Caco-2 (cell line): ENCODE measurements at regions not wholly inside any gene's neighbourhood (a gene's known extent, or its start where the extent isn't known, plus 50 kb on each side); places are given as distances from the start of the nearest gene placed in this dataset.
A peak's percentile ranks its signal among the peaks of the same experiment; 100 is the strongest.

Experiments used
- BruUV-seq: library from RNA; stranded (reverse); fragments of 400-500 nt; replicated peaks from 2 replicates; lab custom pipeline; 2021; lab: Mats Ljungman, UMichigan
- CTCF ChIA-PET: fragments of 300-600 bp; sonication (Branson Sonifier 250); formaldehyde crosslinking; loops from one replicate; lab custom pipeline; 2022; ENCODE audit warnings: antibody characterized with exemption; lab: Charles Lee
- POLR2A ChIA-PET: fragments of 300-600 bp; sonication (Branson Sonifier 250); formaldehyde crosslinking; loops from one replicate; lab custom pipeline; 2022; ENCODE audit warnings: antibody characterized with exemption; lab: Charles Lee
- DNase-seq, 2 experiments: peaks; one replicate each; pipeline versions ENCODE4 v3.0.0 to v3.0.0-alpha.2; 2020 to 2022
- H3K27me3 ChIP-seq: replicated peaks from 2 replicates; pipeline ENCODE4 v1.6.0; 2011; ENCODE audit warnings: low read length; ENCODE audit not compliant: control insufficient read depth, insufficient read depth
- H3K36me3 ChIP-seq: 2 replicates; pipeline ENCODE4 v1.5.1; 2011; ENCODE audit warnings: low read length; ENCODE audit not compliant: control insufficient read depth, insufficient read depth
- H3K4me1 ChIP-seq: fragments of 250-450 bp; sonication (Bioruptor Pico); 2 replicates; pipeline ENCODE4 v1.5.1; 2020; ENCODE audit warnings: mild to moderate bottlenecking
- H3K4me3 ChIP-seq: 2 replicates; pipeline ENCODE4 v1.5.1; 2011; ENCODE audit warnings: low read depth, mild to moderate bottlenecking, control low read depth, low read length
- H3K9me3 ChIP-seq: fragments of 250-450 bp; sonication (Bioruptor Pico); 2 replicates; pipeline ENCODE4 v1.5.1; 2020; ENCODE audit warnings: mild to moderate bottlenecking, moderate library complexity
- H3K27ac Mint-ChIP-seq: one replicate; pipeline ENCODE4 v1.8.0; 2022; ENCODE audit warnings: mixed read lengths; ENCODE audit not compliant: unreplicated experiment
- H3K27me3 Mint-ChIP-seq: one replicate; pipeline ENCODE4 v1.8.0; 2022; ENCODE audit warnings: mixed read lengths; ENCODE audit not compliant: insufficient read depth, unreplicated experiment
- H3K36me3 Mint-ChIP-seq: one replicate; pipeline ENCODE4 v1.8.0; 2022; ENCODE audit warnings: mild to moderate bottlenecking, mixed read lengths; ENCODE audit not compliant: insufficient read depth, unreplicated experiment
- H3K4me1 Mint-ChIP-seq: one replicate; pipeline ENCODE4 v1.8.0; 2022; ENCODE audit warnings: low read depth, mixed read lengths; ENCODE audit not compliant: unreplicated experiment
- H3K4me3 Mint-ChIP-seq: one replicate; pipeline ENCODE4 v1.8.0; 2022; ENCODE audit warnings: mild to moderate bottlenecking, moderate library complexity, mixed read lengths; ENCODE audit not compliant: unreplicated experiment
- H3K9me3 Mint-ChIP-seq: one replicate; pipeline ENCODE4 v1.8.0; 2022; ENCODE audit warnings: mixed read lengths; ENCODE audit not compliant: unreplicated experiment
- intact Hi-C: fragments of 100-400 bp; cut with micrococcal nuclease; formaldehyde crosslinking; loops from one replicate; pipeline ENCODE4 v1.10.0; 2022; ENCODE audit not compliant: unreplicated experiment
- TF ChIP-seq, protein P1 (sequence below), 2 experiments: fragments of 200-600 bp in 1 of 2; IDR thresholded peaks; 1 replicate in 1 of 2; 2 replicates in 1 of 2; pipeline versions ENCODE4 v1.5.1 to v1.8.0; 2011 to 2022; ENCODE audit warnings: antibody characterized with exemption in 1 of 2, control low read depth in 1 of 2, inconsistent platforms in 1 of 2, low read depth in 1 of 2, low read length in 1 of 2, mild to moderate bottlenecking in 1 of 2, moderate library complexity in 1 of 2; ENCODE audit not compliant: insufficient read depth in 1 of 2, severe bottlenecking in 1 of 2, unreplicated experiment in 1 of 2

DNA sequence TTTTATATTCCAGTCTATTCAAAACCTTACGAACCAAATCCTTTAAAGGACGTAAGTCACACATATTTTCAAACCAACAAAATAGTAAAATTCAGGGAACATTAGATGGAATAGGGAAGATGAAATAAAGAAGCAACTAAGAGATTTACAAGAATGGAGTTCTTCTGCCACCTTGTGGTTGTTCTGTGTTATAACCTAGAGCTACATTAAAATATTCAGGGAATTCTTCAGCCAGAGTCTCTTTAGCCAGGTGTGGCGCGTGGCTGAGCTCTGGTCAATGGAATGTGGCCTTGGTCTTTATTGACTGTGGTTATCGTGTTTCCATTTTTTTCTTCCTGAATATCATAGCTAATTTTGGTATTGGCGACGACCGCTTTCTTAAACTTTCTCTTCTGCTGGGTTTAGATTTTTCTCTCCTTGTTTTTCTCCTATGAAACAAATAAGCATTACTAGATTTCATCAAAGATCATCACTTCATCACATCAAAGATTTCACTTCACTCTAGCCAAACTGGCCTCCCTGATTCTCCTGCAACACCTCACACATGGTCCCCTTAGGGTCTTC, 221.3 kb downstream of the MRPL39 start:
- Histone ChIP-seq H3K36me3 (no peaks in the 10 kb centered on the region), H3K4me3 (no peak overlapping the region), H3K27me3 (no peaks in the 10 kb centered on the region), H3K4me1 (no peaks in the 10 kb centered on the region), H3K9me3 (no peaks in the 10 kb centered on the region)
- DNase-seq = peak; percentile 54 to 64
- intact Hi-C loops = loop anchor here (1.0 to 10.0 kb wide), 4 partner anchors 36 to 490 kb away; no protein-coding TSS in a partner anchor
- ChIA-PET POLR2A (interaction anchor here (0.5 kb wide), 1 partner anchor 577 kb away, joined by 3 read pairs; no protein-coding TSS in a partner anchor), CTCF (interaction anchor here (0.6 to 1.1 kb wide), 5 partner anchors 12 to 490 kb away, joined by 3 to 25 read pairs (median 4); no protein-coding TSS in a partner anchor)
- Mint-ChIP-seq H3K36me3 (no peaks in the 10 kb centered on the region), H3K27me3 (peaks cover 5% of the 10 kb centered on the region), H3K4me1 (peaks cover 7% of the 10 kb centered on the region), H3K27ac (no peak overlapping the region), H3K9me3 (no peaks in the 10 kb centered on the region), H3K4me3 (no peak overlapping the region)
- BruUV-seq = no TSS peak
- TF ChIP-seq, protein P1, sequence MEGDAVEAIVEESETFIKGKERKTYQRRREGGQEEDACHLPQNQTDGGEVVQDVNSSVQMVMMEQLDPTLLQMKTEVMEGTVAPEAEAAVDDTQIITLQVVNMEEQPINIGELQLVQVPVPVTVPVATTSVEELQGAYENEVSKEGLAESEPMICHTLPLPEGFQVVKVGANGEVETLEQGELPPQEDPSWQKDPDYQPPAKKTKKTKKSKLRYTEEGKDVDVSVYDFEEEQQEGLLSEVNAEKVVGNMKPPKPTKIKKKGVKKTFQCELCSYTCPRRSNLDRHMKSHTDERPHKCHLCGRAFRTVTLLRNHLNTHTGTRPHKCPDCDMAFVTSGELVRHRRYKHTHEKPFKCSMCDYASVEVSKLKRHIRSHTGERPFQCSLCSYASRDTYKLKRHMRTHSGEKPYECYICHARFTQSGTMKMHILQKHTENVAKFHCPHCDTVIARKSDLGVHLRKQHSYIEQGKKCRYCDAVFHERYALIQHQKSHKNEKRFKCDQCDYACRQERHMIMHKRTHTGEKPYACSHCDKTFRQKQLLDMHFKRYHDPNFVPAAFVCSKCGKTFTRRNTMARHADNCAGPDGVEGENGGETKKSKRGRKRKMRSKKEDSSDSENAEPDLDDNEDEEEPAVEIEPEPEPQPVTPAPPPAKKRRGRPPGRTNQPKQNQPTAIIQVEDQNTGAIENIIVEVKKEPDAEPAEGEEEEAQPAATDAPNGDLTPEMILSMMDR (IDR thresholded peaks at IDR 0.05; ENCODE audit: insufficient read depth in 1 of 2, low read depth in 1 of 2, low read length in 1 of 2, severe bottlenecking in 1 of 2, unreplicated experiment in 1 of 2) = peak; percentile 42 to 73

DNA sequence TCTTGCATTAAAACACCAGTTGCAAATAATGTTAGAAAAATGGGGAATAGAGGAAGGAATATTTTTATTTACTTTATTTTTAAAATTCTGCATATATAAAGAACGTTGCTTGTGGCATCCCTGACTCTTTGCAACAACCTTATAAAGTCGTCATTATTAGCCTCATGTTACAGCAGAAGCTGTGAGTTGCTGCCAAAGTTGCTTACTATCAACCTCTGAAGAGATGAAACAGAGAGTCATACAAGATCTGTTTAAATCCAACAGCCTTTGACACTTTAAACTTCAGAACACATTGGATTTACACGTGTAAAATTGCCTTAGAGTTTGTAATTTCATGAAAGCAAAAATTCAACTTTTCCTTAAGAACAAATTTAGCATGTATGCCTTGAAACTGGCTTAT, 221.9 kb downstream of the MRPL39 start:
- Histone ChIP-seq H3K4me3 (no peak overlapping the region), H3K27me3 (no peaks in the 10 kb centered on the region), H3K9me3 (no peaks in the 10 kb centered on the region), H3K4me1 (no peaks in the 10 kb centered on the region), H3K36me3 (no peaks in the 10 kb centered on the region)
- ChIA-PET POLR2A (no interaction called here), CTCF (interaction anchor here (1.0 to 1.1 kb wide), 3 partner anchors 11 to 102 kb away, joined by 3 to 25 read pairs (median 3); no protein-coding TSS in a partner anchor)
- no peak overlapping the region for H3K27ac Mint-ChIP-seq
- DNase-seq = no peak
- intact Hi-C loops = loop anchor here (10.0 kb wide), 1 partner anchor 341 kb away; no protein-coding TSS in a partner anchor
- H3K27me3 Mint-ChIP-seq = peaks cover 5% of the 10 kb centered on the region
- no TSS peak for BruUV-seq
- TF ChIP-seq, protein P1 (IDR thresholded peaks at IDR 0.05; ENCODE audit: insufficient read depth in 1 of 2, low read depth in 1 of 2, low read length in 1 of 2, severe bottlenecking in 1 of 2, unreplicated experiment in 1 of 2) = no peak
- H3K4me3 Mint-ChIP-seq = no peak overlapping the region
- no peaks in the 10 kb centered on the region for H3K36me3 Mint-ChIP-seq
- H3K4me1 Mint-ChIP-seq = peaks cover 7% of the 10 kb centered on the region
- H3K9me3 Mint-ChIP-seq = no peaks in the 10 kb centered on the region

DNA sequence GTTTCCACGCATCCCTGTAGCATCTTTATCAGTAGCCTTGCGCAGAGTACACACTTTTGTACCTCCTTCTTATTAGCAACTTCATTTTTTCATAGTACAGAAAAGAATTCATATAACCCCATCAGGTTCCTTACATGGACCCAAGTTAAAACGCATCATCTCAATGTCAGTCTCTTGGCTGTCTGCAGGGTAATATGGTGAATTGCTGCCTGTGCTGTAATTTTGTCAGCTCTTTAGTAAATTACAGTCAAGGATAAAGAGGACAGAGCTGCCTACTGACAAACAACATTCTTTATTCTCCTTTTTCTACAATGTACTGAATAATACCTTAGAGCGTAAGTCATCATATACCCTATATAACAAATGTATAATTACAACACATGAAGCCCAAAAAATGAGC, 222.5 kb downstream of the MRPL39 start:
- no TSS peak for BruUV-seq
- H3K36me3 Mint-ChIP-seq = no peaks in the 10 kb centered on the region
- no peak overlapping the region for H3K4me3 ChIP-seq
- DNase-seq = no peak
- no peaks in the 10 kb centered on the region for H3K27me3 ChIP-seq
- H3K9me3 Mint-ChIP-seq = no peaks in the 10 kb centered on the region
- H3K4me1 ChIP-seq = no peaks in the 10 kb centered on the region
- no peaks in the 10 kb centered on the region for H3K36me3 ChIP-seq
- H3K4me1 Mint-ChIP-seq = peaks cover 7% of the 10 kb centered on the region
- no peak overlapping the region for H3K4me3 Mint-ChIP-seq
- TF ChIP-seq, protein P1 (IDR thresholded peaks at IDR 0.05; ENCODE audit: insufficient read depth in 1 of 2, low read depth in 1 of 2, low read length in 1 of 2, severe bottlenecking in 1 of 2, unreplicated experiment in 1 of 2) = no peak
- H3K9me3 ChIP-seq = no peaks in the 10 kb centered on the region
- H3K27ac Mint-ChIP-seq = no peak overlapping the region
- ChIA-PET CTCF (no interaction called here), POLR2A (no interaction called here)
- H3K27me3 Mint-ChIP-seq = peaks cover 6% of the 10 kb centered on the region
- intact Hi-C loops = loop anchor here (10.0 kb wide), 1 partner anchor 340 kb away; no protein-coding TSS in a partner anchor
